ENCODE measurements at regions not wholly inside any gene's neighbourhood (a gene's known extent, or its start where the extent isn't known, plus 50 kb on each side); places are given as distances from the start of the nearest gene placed in this dataset.

DNA sequence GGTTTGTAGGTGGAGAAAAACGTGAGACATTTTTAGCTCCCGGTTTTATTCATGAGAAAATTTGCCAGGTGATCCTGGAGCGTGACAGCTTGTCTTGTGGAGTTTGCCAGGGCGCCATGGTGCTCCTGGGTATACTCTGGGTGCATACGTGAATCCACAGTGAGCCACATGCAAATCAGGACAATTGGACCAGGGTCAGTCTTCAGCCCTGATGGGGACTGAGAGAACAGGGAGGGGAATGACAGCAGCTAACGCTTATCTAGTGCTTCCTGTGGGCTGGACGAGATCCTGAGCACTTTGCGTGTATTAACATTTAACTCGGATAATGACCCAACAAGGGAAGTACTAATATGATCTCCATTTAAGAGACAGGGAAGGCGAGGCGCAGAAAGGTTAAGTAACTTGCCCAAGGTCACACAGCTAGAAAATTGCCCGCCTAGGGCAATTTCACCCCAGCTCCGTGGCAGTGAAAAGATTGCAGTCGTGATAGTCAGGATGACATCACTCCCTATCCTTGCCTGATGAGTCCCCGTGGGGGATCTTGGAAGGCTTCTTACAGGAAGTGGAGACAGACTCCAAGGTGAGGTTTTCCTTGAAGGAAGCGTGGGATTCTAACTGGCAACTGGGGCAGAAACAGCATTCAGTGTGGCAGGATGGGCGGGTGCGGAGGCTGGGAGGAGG is 118.4 kb upstream of the NCOR2 start:
- DNase-seq, result no peak
- H3K9ac ChIP-seq (ENCODE audit: extremely low read depth, insufficient read length, low read length), result no peak overlapping the region
- Mint-ChIP-seq H3K36me3 (ENCODE audit: insufficient read depth in 1 of 3, low read depth in 3 of 3) (no peaks in the 10 kb centered on the region; a peak in 1 of 7 replicates), H3K27me3 (ENCODE audit: low read depth) (peaks cover 2% of the 10 kb centered on the region), H3K27ac (peak overlapping the region in 1 of 3 experiments; percentile 53; a peak in 2 of 7 replicates), H3K4me1 (peaks cover 39 to 50% of the 10 kb centered on the region in 2 experiments), H3K9me3 (peaks cover 2 to 5% of the 10 kb centered on the region in 2 experiments; a peak in 2 of 5 replicates), H3K4me3 (peak overlapping the region in 1 of 2 experiments; percentile 22; a peak in 2 of 5 replicates)
- H3K23me2 ChIP-seq (ENCODE audit: insufficient read length, low read depth, low read length, poor library complexity, severe bottlenecking), result no peaks in the 10 kb centered on the region
- H3K27me3 ChIP-seq (ENCODE audit: insufficient read depth, low read length), result no peaks in the 10 kb centered on the region
- H4K8ac ChIP-seq (replicated peaks; ENCODE audit: insufficient read length, low read depth, low read length), result no peak overlapping the region
- H3K79me2 ChIP-seq (ENCODE audit: insufficient read depth, low read length), result no peaks in the 10 kb centered on the region
- H2BK15ac ChIP-seq (ENCODE audit: low read depth, low read length), result no peak overlapping the region
- no peak overlapping the region for H3K23ac ChIP-seq (ENCODE audit: insufficient read length, low read depth, low read length)
- H3K79me1 ChIP-seq (ENCODE audit: insufficient read depth, low read depth, low read length, poor library complexity, severe bottlenecking), result no peaks in the 10 kb centered on the region
- no peaks in the 10 kb centered on the region for H4K20me1 ChIP-seq (ENCODE audit: control insufficient read depth, insufficient read depth, insufficient read length)
- no peak overlapping the region for H2AFZ ChIP-seq (ENCODE audit: low read length)
- no peak overlapping the region for H3K27ac ChIP-seq (ENCODE audit: insufficient read length, low read depth, low read length)
- no peak overlapping the region for H2BK120ac ChIP-seq (ENCODE audit: low read depth, low read length, poor library complexity, severe bottlenecking)
- no peak overlapping the region for H2AK5ac ChIP-seq (ENCODE audit: insufficient read length, low read length)
- no peaks in the 10 kb centered on the region for H3K9me3 ChIP-seq (ENCODE audit: control insufficient read depth, low read depth, low read length)
- no peak overlapping the region for H3K4ac ChIP-seq (ENCODE audit: low read depth, low read length)
- no peak overlapping the region for H2BK12ac ChIP-seq (ENCODE audit: insufficient read length, low read depth, low read length)
- H3T11ph ChIP-seq (ENCODE audit: low read length), result no peak overlapping the region
- H2BK20ac ChIP-seq (ENCODE audit: low read depth, low read length, poor library complexity, severe bottlenecking), result no peak overlapping the region
- WGBS (ENCODE audit: extremely low coverage, insufficient read length, low lambda C conversion rate), result no CpG with 5 or more reads among the region's 18 CpGs
- TF ChIP-seq, protein P1, sequence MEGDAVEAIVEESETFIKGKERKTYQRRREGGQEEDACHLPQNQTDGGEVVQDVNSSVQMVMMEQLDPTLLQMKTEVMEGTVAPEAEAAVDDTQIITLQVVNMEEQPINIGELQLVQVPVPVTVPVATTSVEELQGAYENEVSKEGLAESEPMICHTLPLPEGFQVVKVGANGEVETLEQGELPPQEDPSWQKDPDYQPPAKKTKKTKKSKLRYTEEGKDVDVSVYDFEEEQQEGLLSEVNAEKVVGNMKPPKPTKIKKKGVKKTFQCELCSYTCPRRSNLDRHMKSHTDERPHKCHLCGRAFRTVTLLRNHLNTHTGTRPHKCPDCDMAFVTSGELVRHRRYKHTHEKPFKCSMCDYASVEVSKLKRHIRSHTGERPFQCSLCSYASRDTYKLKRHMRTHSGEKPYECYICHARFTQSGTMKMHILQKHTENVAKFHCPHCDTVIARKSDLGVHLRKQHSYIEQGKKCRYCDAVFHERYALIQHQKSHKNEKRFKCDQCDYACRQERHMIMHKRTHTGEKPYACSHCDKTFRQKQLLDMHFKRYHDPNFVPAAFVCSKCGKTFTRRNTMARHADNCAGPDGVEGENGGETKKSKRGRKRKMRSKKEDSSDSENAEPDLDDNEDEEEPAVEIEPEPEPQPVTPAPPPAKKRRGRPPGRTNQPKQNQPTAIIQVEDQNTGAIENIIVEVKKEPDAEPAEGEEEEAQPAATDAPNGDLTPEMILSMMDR (conservative IDR thresholded peaks at IDR 0.05), result no peak
- H2BK5ac ChIP-seq (ENCODE audit: insufficient read length, low read length), result no peak overlapping the region
- H3K14ac ChIP-seq (ENCODE audit: insufficient read depth, low read length), result no peak overlapping the region
- H3K18ac ChIP-seq (ENCODE audit: insufficient read length, low read depth, low read length), result no peak overlapping the region
- no peak overlapping the region for H3K56ac ChIP-seq (ENCODE audit: insufficient read length, low read depth, low read length)
- H4K91ac ChIP-seq (ENCODE audit: insufficient read length, low read depth, low read length), result no peak overlapping the region
- H3K4me1 ChIP-seq (ENCODE audit: insufficient read depth, low read length), result no peaks in the 10 kb centered on the region; the same call in 1 of the 2 replicates
- H3K4me2 ChIP-seq (ENCODE audit: insufficient read depth, insufficient read length, low read length), result no peak overlapping the region
- no peak overlapping the region for H4K5ac ChIP-seq (ENCODE audit: insufficient read length, low read depth, low read length)

All from H9 (cell line).